D341Med (cell line): ENCODE measurements at regions not wholly inside any gene's neighbourhood (a gene's known extent, or its start where the extent isn't known, plus 50 kb on each side); places are given as distances from the start of the nearest gene placed in this dataset.

Experiments
- DNase-seq: peaks from one replicate; pipeline ENCODE4 v3.0.0; 2012; ENCODE audit warnings: low spot score

DNA sequence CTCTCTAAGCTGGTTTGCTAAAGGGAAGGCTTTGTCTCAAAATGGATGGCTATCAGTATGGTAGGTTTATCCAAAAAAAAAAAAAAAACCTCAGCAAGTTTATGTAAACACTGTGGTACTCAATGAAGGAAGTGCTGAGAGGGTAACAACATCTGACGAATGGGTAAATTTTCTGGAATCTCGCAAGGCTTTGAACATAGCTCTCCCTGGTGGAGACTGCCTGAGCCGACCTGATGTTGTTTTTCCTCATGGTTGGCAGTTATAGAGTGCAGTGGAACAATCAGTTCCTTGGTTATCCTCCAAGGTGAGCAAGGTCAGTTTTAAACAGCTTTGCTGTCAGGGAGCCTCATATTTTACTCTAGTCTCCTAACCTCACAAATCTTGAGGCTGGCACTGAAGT lies 94.6 kb downstream of the ZPLD1 start:
- DNase-seq, result peak; percentile 60

DNA sequence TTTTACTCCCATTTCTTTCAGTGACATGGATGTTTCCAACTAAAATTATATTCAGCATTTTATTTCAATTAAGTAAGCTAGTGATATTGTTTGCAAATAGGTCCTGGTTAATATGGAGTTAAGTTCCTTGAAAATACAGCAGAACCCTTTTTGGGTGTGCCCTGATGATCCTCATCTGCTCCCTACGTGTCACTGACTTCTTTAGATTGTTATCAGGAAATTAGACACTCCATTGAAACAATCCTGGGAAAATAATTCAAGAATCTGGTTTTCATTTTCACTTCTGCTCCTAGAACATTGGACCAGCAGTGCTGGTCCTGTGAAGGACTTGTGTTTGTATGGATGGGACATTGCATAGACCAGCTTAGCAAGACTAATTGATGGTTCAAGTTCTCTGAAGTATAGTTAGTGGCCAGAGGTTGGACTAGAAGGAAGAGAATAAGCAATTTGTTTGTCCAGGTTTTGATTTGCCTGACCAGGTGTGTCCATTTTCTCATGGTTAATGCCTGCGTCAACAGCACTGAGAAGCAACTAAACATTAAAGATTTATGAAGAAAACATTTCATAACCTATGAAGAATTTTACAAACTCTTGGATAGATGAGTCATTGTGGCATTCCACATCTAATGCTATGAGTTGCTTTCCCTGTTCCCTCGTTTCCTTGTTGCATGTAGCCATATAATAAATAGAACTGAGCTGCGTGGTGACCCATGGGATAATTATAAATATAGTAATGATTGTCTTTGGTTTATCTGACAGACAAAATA lies 95.8 kb downstream of the ZPLD1 start:
- DNase-seq, result no peak

GRCh38 chr3:102531686-102532085 lies 96.9 kb downstream of the ZPLD1 start:
- no peak for DNase-seq

- no peak for DNase-seq
These were observed 98.1 kb downstream of the ZPLD1 start for GRCh38 chr3:102532901-102533300.

GRCh38 chr3:102533784-102534183 lies 99.0 kb downstream of the ZPLD1 start:
- DNase-seq, result no peak

- DNase-seq, result peak; percentile 61
These were observed 101.6 kb downstream of the ZPLD1 start for GRCh38 chr3:102536456-102536855.

GRCh38 chr3:102537123-102537522 lies 102.3 kb downstream of the ZPLD1 start:
- DNase-seq, result no peak

- no peak for DNase-seq
These were observed 109.9 kb downstream of the ZPLD1 start for GRCh38 chr3:102544741-102545140.

GRCh38 chr3:102545276-102545675 lies 110.5 kb downstream of the ZPLD1 start:
- DNase-seq, result no peak

DNA sequence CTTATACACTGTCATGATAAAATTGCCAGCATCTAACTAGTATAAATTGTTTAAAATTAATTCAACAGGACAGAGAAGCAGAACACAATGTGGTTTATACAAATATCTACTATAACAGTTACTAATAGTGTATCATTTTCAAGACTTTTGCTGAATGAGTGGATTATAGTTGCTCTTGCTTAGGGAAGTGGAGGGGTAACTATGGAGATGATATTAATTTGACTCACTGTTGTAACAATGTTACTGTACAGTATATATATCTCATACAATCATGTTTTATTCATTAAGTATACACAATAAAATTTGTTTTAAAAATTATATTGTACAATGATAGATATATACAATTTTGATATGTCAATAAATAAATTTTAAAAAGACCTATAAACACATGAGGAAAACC lies 119.1 kb downstream of the ZPLD1 start:
- no peak for DNase-seq

GRCh38 chr3:102570511-102570910 lies 135.7 kb downstream of the ZPLD1 start:
- DNase-seq, result no peak

GRCh38 chr3:102571006-102571405 lies 136.2 kb downstream of the ZPLD1 start:
- no peak for DNase-seq

- DNase-seq, result no peak
These were observed 137.0 kb downstream of the ZPLD1 start for GRCh38 chr3:102571720-102572384.

DNA sequence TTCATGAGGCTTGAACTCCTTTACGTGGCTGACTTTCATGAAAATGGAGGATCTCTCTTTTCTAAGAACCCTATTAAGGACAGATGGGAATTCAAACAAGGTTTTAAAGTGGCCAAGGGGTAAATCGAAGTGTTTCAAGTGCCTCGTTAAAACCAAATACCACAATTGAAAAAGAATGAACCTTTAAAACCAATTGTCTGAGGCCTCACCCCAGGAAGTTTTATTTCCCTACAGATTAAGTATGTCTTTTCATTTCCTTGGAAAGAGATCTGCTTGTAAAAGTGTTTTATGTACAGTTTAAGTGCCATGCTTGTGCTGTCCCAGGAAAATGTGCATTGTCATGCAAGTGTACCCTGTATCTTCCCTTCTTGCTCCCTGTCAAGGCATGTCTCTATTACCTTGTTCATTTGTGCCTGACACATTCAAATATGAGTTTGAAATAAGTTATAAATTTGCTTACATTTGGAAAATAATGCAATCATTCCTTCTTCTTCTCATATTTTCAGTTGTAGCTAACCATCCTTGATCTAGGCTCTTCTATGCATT lies 138.7 kb downstream of the ZPLD1 start:
- no peak for DNase-seq

DNA sequence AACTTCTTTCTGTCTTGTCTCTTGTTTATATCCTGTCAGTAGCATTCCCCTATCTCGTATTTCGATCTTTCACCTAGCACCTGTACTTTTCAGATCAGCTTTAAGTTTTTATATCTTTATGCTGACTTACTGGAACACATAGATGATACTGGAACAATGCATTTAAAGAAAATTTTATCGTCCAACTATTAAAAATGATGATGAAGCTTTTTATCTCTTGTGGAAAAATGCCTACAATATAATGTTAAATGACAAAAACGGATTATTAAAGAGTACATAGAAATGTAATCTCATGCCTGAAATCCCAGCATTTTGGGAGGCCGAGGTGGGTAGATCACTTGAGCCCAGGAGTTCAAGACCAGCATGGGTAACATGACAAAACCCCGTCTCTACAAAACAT lies 139.5 kb downstream of the ZPLD1 start:
- no peak for DNase-seq

- no peak for DNase-seq
These were observed 141.8 kb downstream of the ZPLD1 start for GRCh38 chr3:102576651-102577050.

GRCh38 chr3:102577082-102577789 lies 142.4 kb downstream of the ZPLD1 start:
- DNase-seq, result no peak

- no peak for DNase-seq
These were observed 145.9 kb downstream of the ZPLD1 start for GRCh38 chr3:102580760-102581159.

- DNase-seq, result no peak
These were observed 151.7 kb downstream of the ZPLD1 start for GRCh38 chr3:102586485-102586884.

GRCh38 chr3:102593812-102594602 lies 159.2 kb downstream of the ZPLD1 start:
- DNase-seq, result no peak

DNA sequence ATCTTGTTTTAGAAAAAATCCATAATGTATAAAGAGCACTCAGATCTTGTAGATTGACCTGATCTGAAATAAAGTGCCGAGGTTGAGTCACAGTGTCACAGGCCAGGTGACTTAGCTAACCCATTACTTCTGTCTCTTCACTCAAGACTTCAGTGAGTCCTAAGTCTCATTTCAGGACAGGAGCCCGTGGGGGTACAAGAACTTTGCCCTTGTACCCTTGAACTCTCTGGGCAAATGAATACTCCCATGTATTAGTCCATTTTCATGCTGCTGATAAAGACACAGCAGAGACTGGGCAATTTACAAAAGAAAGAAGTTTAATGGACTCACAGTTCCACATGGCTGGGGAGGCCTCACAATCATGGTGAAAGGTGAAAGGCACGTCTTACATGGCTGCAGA lies 160.2 kb downstream of the ZPLD1 start:
- DNase-seq, result no peak
